ENCODE measurements at regions not wholly inside any gene's neighbourhood (a gene's known extent, or its start where the extent isn't known, plus 50 kb on each side); places are given as distances from the start of the nearest gene placed in this dataset.

DNA sequence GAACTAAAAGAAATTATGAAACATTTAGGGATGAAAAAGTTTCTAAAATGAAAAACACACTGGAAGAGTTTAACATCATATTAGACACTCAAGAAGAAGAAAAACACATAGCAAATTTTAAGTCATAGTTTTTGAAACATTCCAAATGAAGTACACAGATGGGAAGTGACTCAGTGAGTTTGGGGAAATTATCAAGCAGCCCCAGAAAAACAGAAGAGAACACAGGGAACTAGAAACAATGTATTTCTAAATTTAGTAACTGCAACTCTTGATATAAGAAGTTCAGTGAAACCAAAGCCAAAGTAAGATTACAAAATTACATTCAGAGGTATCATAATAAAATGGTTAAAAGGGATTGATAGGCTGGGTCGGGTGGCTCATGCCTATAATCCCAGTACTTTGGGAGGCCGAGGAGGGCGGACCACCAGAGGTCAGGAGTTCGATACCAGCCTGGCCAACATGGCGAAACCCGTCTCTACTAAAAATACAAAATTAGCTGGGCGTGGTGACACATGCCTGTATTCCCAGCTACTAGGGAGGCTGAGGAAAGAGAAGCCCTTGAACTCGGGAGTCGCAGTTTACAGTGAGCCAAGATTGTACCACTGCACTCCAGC, 461.2 kb downstream of the KCTD8 start:
- Histone ChIP-seq H3K4me1 (ENCODE audit: control insufficient read depth, insufficient read depth, low read length) (no peaks in the 10 kb centered on the region), H3K4me3 (ENCODE audit: low read length) (no peak overlapping the region), H3K9me3 (replicated peaks; ENCODE audit: control insufficient read depth, low read depth, low read length) (no peaks in the 10 kb centered on the region), H3K27ac (ENCODE audit: low read length) (no peak overlapping the region), H3K36me3 (ENCODE audit: control insufficient read depth, insufficient read depth, low read length) (no peaks in the 10 kb centered on the region), H3K27me3 (ENCODE audit: control insufficient read depth, insufficient read depth, low read length) (no peaks in the 10 kb centered on the region)
- DNase-seq = no peak
- 97% methylated on average over 5 of the region's 9 CpGs for WGBS (ENCODE audit: insufficient coverage)

GRCh38 chr4:43990551-43990950, 458.1 kb downstream of the KCTD8 start:
- peak; percentile 1 for DNase-seq
- no peaks in the 10 kb centered on the region for H3K27me3 ChIP-seq (ENCODE audit: control insufficient read depth, insufficient read depth, low read length)
- H3K27ac ChIP-seq (ENCODE audit: low read length) = no peak overlapping the region
- 80% methylated on average over 1 of the region's 7 CpGs for WGBS (ENCODE audit: insufficient coverage)
- no peaks in the 10 kb centered on the region for H3K36me3 ChIP-seq (ENCODE audit: control insufficient read depth, insufficient read depth, low read length)
- H3K4me3 ChIP-seq (ENCODE audit: low read length) = no peak overlapping the region
- H3K9me3 ChIP-seq (replicated peaks; ENCODE audit: control insufficient read depth, low read depth, low read length) = no peaks in the 10 kb centered on the region
- no peaks in the 10 kb centered on the region for H3K4me1 ChIP-seq (ENCODE audit: control insufficient read depth, insufficient read depth, low read length)

DNA sequence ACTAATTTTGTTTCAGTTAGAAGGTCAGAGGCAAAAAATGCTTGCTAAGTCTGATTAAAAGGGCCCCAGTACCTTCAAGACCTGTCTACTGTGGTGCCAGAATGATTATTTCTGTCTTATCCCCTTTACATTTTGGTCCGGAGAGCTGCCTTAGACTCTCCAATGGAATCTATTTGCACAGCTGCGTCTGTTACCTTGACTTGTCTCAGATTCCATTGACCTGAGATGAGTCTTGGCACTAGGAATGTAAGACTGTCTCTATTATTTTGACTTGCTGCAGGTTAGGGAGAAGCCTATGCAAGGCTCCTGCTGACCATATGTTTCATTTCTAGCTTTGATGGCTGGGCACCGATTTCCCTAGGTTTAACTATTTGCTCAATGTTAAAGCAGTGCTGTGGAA, 457.6 kb downstream of the KCTD8 start:
- Histone ChIP-seq H3K9me3 (replicated peaks; ENCODE audit: control insufficient read depth, low read depth, low read length) (no peaks in the 10 kb centered on the region), H3K27ac (ENCODE audit: low read length) (no peak overlapping the region), H3K27me3 (ENCODE audit: control insufficient read depth, insufficient read depth, low read length) (no peaks in the 10 kb centered on the region), H3K4me1 (ENCODE audit: control insufficient read depth, insufficient read depth, low read length) (no peaks in the 10 kb centered on the region), H3K4me3 (ENCODE audit: low read length) (no peak overlapping the region), H3K36me3 (ENCODE audit: control insufficient read depth, insufficient read depth, low read length) (no peaks in the 10 kb centered on the region)
- DNase-seq = no peak
- WGBS (ENCODE audit: insufficient coverage) = 69% methylated on average over 2 of the region's 3 CpGs

- no peak overlapping the region for H3K4me3 ChIP-seq (ENCODE audit: low read length)
- no peaks in the 10 kb centered on the region for H3K27me3 ChIP-seq (ENCODE audit: control insufficient read depth, insufficient read depth, low read length)
- no peaks in the 10 kb centered on the region for H3K4me1 ChIP-seq (ENCODE audit: control insufficient read depth, insufficient read depth, low read length)
- H3K36me3 ChIP-seq (ENCODE audit: control insufficient read depth, insufficient read depth, low read length) = no peaks in the 10 kb centered on the region
- WGBS (ENCODE audit: insufficient coverage) = 32% methylated on average over 2 of the region's 3 CpGs
- H3K9me3 ChIP-seq (replicated peaks; ENCODE audit: control insufficient read depth, low read depth, low read length) = no peaks in the 10 kb centered on the region
- no peak for DNase-seq
- no peak overlapping the region for H3K27ac ChIP-seq (ENCODE audit: low read length)
These were observed 456.1 kb downstream of the KCTD8 start for GRCh38 chr4:43992552-43992951.

DNA sequence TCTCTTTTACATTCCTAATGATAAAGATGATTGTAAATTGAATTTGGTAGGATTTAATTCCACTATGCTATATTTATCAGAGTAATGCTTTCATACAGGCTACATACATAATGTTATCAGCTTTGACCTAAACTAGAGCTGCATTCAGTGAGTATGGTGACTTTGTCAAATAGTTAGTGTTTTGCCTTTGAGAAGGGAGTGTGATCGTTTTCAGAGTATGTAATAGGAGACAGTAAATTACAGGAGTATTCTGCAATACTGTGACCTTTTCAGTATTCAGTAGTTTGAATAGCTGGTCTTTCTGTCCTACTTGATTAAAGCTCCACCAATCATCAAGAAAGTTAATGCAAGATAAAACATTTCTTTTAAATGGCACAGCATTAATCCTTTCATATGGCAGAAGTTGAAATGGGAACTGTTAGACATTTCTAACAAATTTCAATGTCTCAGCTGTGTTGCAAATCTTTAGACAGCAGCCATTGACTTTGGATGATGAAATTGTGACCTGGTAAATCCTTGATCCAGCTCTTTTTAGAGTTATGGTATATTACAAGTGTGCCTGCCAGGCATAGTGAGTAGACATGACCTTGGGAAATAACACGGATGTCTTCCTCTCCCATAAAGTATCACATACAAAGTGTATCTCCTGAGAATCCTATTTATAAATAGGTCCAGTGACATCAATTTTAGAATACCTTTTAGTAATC, 455.3 kb downstream of the KCTD8 start:
- WGBS (ENCODE audit: insufficient coverage) = no CpG with 5 or more reads among the region's 2 CpGs
- Histone ChIP-seq H3K36me3 (ENCODE audit: control insufficient read depth, insufficient read depth, low read length) (no peaks in the 10 kb centered on the region), H3K9me3 (replicated peaks; ENCODE audit: control insufficient read depth, low read depth, low read length) (no peaks in the 10 kb centered on the region), H3K4me3 (ENCODE audit: low read length) (no peak overlapping the region), H3K27ac (ENCODE audit: low read length) (no peak overlapping the region), H3K27me3 (ENCODE audit: control insufficient read depth, insufficient read depth, low read length) (no peaks in the 10 kb centered on the region), H3K4me1 (ENCODE audit: control insufficient read depth, insufficient read depth, low read length) (no peaks in the 10 kb centered on the region)
- no peak for DNase-seq

DNA sequence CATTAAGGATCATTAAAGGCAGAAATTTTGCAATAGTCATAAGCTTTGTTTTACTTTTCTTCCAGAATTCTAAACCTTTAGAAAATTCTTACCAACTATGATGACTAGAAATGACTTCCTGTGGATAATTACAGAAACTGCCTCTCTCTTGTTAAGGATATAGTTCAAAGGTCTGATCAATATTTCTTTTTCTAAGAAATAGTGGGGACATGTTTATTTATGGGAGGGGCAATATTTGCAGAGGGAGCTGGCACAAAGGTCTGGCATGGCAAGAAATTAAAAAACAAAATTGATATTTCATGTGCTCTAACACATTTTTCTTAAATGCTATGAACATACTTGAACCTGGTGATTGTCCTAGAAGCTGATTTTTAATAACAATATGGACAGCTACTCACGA, 448.9 kb downstream of the KCTD8 start:
- H3K9me3 ChIP-seq (replicated peaks; ENCODE audit: control insufficient read depth, low read depth, low read length) = no peaks in the 10 kb centered on the region
- H3K27ac ChIP-seq (ENCODE audit: low read length) = no peak overlapping the region
- no peaks in the 10 kb centered on the region for H3K27me3 ChIP-seq (ENCODE audit: control insufficient read depth, insufficient read depth, low read length)
- no peak for DNase-seq
- H3K36me3 ChIP-seq (ENCODE audit: control insufficient read depth, insufficient read depth, low read length) = no peaks in the 10 kb centered on the region
- no peak overlapping the region for H3K4me3 ChIP-seq (ENCODE audit: low read length)
- no CpG with 5 or more reads among the region's 1 CpG for WGBS (ENCODE audit: insufficient coverage)
- no peaks in the 10 kb centered on the region for H3K4me1 ChIP-seq (ENCODE audit: control insufficient read depth, insufficient read depth, low read length)

- Histone ChIP-seq H3K4me1 (ENCODE audit: control insufficient read depth, insufficient read depth, low read length) (no peaks in the 10 kb centered on the region), H3K36me3 (ENCODE audit: control insufficient read depth, insufficient read depth, low read length) (no peaks in the 10 kb centered on the region), H3K27me3 (ENCODE audit: control insufficient read depth, insufficient read depth, low read length) (no peaks in the 10 kb centered on the region), H3K27ac (ENCODE audit: low read length) (no peak overlapping the region), H3K4me3 (ENCODE audit: low read length) (no peak overlapping the region), H3K9me3 (replicated peaks; ENCODE audit: control insufficient read depth, low read depth, low read length) (no peaks in the 10 kb centered on the region)
- 80% methylated on average over 1 of the region's 5 CpGs for WGBS (ENCODE audit: insufficient coverage)
- no peak for DNase-seq
These were observed 446.2 kb downstream of the KCTD8 start for GRCh38 chr4:44002368-44002767.

- no peak for DNase-seq
- Histone ChIP-seq H3K4me1 (ENCODE audit: control insufficient read depth, insufficient read depth, low read length) (no peaks in the 10 kb centered on the region), H3K9me3 (replicated peaks; ENCODE audit: control insufficient read depth, low read depth, low read length) (no peaks in the 10 kb centered on the region), H3K4me3 (ENCODE audit: low read length) (no peak overlapping the region), H3K27me3 (ENCODE audit: control insufficient read depth, insufficient read depth, low read length) (no peaks in the 10 kb centered on the region), H3K27ac (ENCODE audit: low read length) (no peak overlapping the region), H3K36me3 (ENCODE audit: control insufficient read depth, insufficient read depth, low read length) (no peaks in the 10 kb centered on the region)
- 81% methylated on average over 10 of the region's 18 CpGs for WGBS (ENCODE audit: insufficient coverage)
These were observed 431.8 kb downstream of the KCTD8 start for GRCh38 chr4:44016570-44017421.

GRCh38 chr4:44017422-44017739, 431.2 kb downstream of the KCTD8 start:
- Histone ChIP-seq H3K27me3 (ENCODE audit: control insufficient read depth, insufficient read depth, low read length) (no peaks in the 10 kb centered on the region), H3K4me1 (ENCODE audit: control insufficient read depth, insufficient read depth, low read length) (no peaks in the 10 kb centered on the region), H3K4me3 (ENCODE audit: low read length) (no peak overlapping the region), H3K9me3 (replicated peaks; ENCODE audit: control insufficient read depth, low read depth, low read length) (no peaks in the 10 kb centered on the region), H3K27ac (ENCODE audit: low read length) (no peak overlapping the region), H3K36me3 (ENCODE audit: control insufficient read depth, insufficient read depth, low read length) (no peaks in the 10 kb centered on the region)
- no CpG with 5 or more reads among the region's 3 CpGs for WGBS (ENCODE audit: insufficient coverage)
- DNase-seq = no peak

- Histone ChIP-seq H3K9me3 (replicated peaks; ENCODE audit: control insufficient read depth, low read depth, low read length) (no peaks in the 10 kb centered on the region), H3K4me3 (ENCODE audit: low read length) (no peak overlapping the region), H3K4me1 (ENCODE audit: control insufficient read depth, insufficient read depth, low read length) (no peaks in the 10 kb centered on the region), H3K36me3 (ENCODE audit: control insufficient read depth, insufficient read depth, low read length) (no peaks in the 10 kb centered on the region), H3K27me3 (ENCODE audit: control insufficient read depth, insufficient read depth, low read length) (no peaks in the 10 kb centered on the region), H3K27ac (ENCODE audit: low read length) (no peak overlapping the region)
- DNase-seq = no peak
- WGBS (ENCODE audit: insufficient coverage) = no CpG with 5 or more reads among the region's 1 CpG
These were observed 428.9 kb downstream of the KCTD8 start for GRCh38 chr4:44019721-44020120.

All from muscle of leg (tissue), 3 donors.